Activated CD8-positive, alpha-beta memory T cell treated with anti-CD3 and anti-CD28 coated beads for 36 hours (primary cell): ENCODE measurements at regions not wholly inside any gene's neighbourhood (a gene's known extent, or its start where the extent isn't known, plus 50 kb on each side); places are given as distances from the start of the nearest gene placed in this dataset.
"Not testable (repeated sequence)": the region's sequence is repeated elsewhere in the genome, so short reads cannot be mapped to it uniquely, and the experiment has no call there.

Experiments used
- CTCF ChIA-PET: fragments of 350-600 bp; sonication (Branson Sonifier 250); formaldehyde crosslinking; loops from one replicate; lab custom pipeline; 2021; ENCODE audit warnings: antibody characterized with exemption; lab: Charles Lee
- POLR2A ChIA-PET: fragments of 350-600 bp; sonication (Branson Sonifier 250); formaldehyde crosslinking; loops from one replicate; lab custom pipeline; 2021; ENCODE audit warnings: antibody characterized with exemption; lab: Charles Lee

GRCh38 chr16:88184053-88184452 is 198.7 kb upstream of the ZNF469 start:
- CTCF ChIA-PET, POLR2A ChIA-PET: not testable (repeated sequence)

GRCh38 chr16:88184566-88185355 is 198.0 kb upstream of the ZNF469 start:
- POLR2A ChIA-PET, CTCF ChIA-PET: not testable (repeated sequence)

- CTCF ChIA-PET, POLR2A ChIA-PET: not testable (repeated sequence)
These were observed 197.4 kb upstream of the ZNF469 start for GRCh38 chr16:88185406-88185805.

GRCh38 chr16:88185976-88186888 is 196.5 kb upstream of the ZNF469 start:
- POLR2A ChIA-PET, CTCF ChIA-PET: not testable (repeated sequence)

GRCh38 chr16:88186889-88187870 is 195.6 kb upstream of the ZNF469 start:
- POLR2A ChIA-PET, CTCF ChIA-PET: not testable (repeated sequence)

- POLR2A ChIA-PET, CTCF ChIA-PET: not testable (repeated sequence)
These were observed 194.4 kb upstream of the ZNF469 start for GRCh38 chr16:88188171-88188895.

- CTCF ChIA-PET, POLR2A ChIA-PET: not testable (repeated sequence)
These were observed 192.1 kb upstream of the ZNF469 start for GRCh38 chr16:88190592-88191095.

- POLR2A ChIA-PET, result not testable (repeated sequence)
These were observed 191.6 kb upstream of the ZNF469 start for GRCh38 chr16:88191168-88191567.

GRCh38 chr16:88192601-88193000 is 190.2 kb upstream of the ZNF469 start:
- POLR2A ChIA-PET, result no interaction called here
- CTCF ChIA-PET, result no interaction called here

More at GRCh38 chr16:88191168-88191567, 191.6 kb upstream of the ZNF469 start:
- CTCF ChIA-PET, result not testable (repeated sequence)

- POLR2A ChIA-PET, CTCF ChIA-PET: not testable (repeated sequence)
These were observed 188.9 kb upstream of the ZNF469 start for GRCh38 chr16:88193706-88194396.

- CTCF ChIA-PET, result no interaction called here
- POLR2A ChIA-PET, result no interaction called here
These were observed 188.1 kb upstream of the ZNF469 start for GRCh38 chr16:88194397-88195268.

- ChIA-PET POLR2A (no interaction called here), CTCF (interaction anchor here (1.4 kb wide), 1 partner anchor 242 kb away, joined by 4 read pairs; no protein-coding TSS in a partner anchor)
These were observed 187.5 kb upstream of the ZNF469 start for GRCh38 chr16:88195269-88195705.

- ChIA-PET POLR2A (no interaction called here), CTCF (interaction anchor here (1.4 kb wide), 1 partner anchor 242 kb away, joined by 4 read pairs; no protein-coding TSS in a partner anchor)
These were observed 186.8 kb upstream of the ZNF469 start for GRCh38 chr16:88195911-88196465.

GRCh38 chr16:88196471-88197400 is 186.0 kb upstream of the ZNF469 start:
- POLR2A ChIA-PET, result no interaction called here
- CTCF ChIA-PET, result interaction anchor here (1.4 kb wide), 1 partner anchor 241 kb away, joined by 4 read pairs; no protein-coding TSS in a partner anchor
